H1 (cell line): ENCODE measurements at regions not wholly inside any gene's neighbourhood (a gene's known extent, or its start where the extent isn't known, plus 50 kb on each side); places are given as distances from the start of the nearest gene placed in this dataset.

Source experiments
- CTCF ChIP-seq, 3 experiments: IDR thresholded peaks; 1 replicate in 2 of 3; 2 replicates in 1 of 3; pipeline versions ENCODE4 v1.5.1 to v1.6.1; 2011; ENCODE audit warnings: low read length in 3 of 3, mild to moderate bottlenecking in 3 of 3, inconsistent platforms in 2 of 3, low read depth in 1 of 3, moderate library complexity in 1 of 3; ENCODE audit not compliant: insufficient read depth in 1 of 3; ENCODE audit errors: control extremely low read depth in 1 of 3
- PHF8 ChIP-seq: fragments of 200-600 bp; sonication (generic); conservative IDR thresholded peaks from 2 replicates; pipeline ENCODE4 v1.7.1; 2012; ENCODE audit warnings: low read depth, mild to moderate bottlenecking, inconsistent platforms, low read length, moderate library complexity
- POU5F1 ChIP-seq: IDR thresholded peaks from 2 replicates; pipeline ENCODE4 v1.6.1; 2011; ENCODE audit warnings: low read depth, mild to moderate bottlenecking, low read length, moderate library complexity
- RFX5 ChIP-seq: IDR thresholded peaks from 2 replicates; pipeline ENCODE4 v1.6.1; 2011; ENCODE audit warnings: low read depth, low read length, improper control_type of control experiment, borderline replicate concordance

- TF ChIP-seq CTCF (IDR thresholded peaks at IDR 0.05; ENCODE audit: control extremely low read depth in 1 of 3, insufficient read depth in 1 of 3, low read depth in 1 of 3, low read length in 3 of 3) = no peak
- TF ChIP-seq RFX5 = no peak
- TF ChIP-seq POU5F1 = no peak
- no peak for TF ChIP-seq PHF8
Measured at GRCh38 chr18:47441914-47442313, 190.5 kb upstream of the SKOR2 start (continued).
